Caco-2 (cell line): ENCODE measurements at regions not wholly inside any gene's neighbourhood (a gene's known extent, or its start where the extent isn't known, plus 50 kb on each side); places are given as distances from the start of the nearest gene placed in this dataset.

ENCODE experiments used
- BruUV-seq: library from RNA; stranded (reverse); fragments of 400-500 nt; replicated peaks from 2 replicates; lab custom pipeline; 2021; lab: Mats Ljungman, UMichigan
- CTCF ChIA-PET: fragments of 300-600 bp; sonication (Branson Sonifier 250); formaldehyde crosslinking; loops from one replicate; lab custom pipeline; 2022; ENCODE audit warnings: antibody characterized with exemption; lab: Charles Lee
- POLR2A ChIA-PET: fragments of 300-600 bp; sonication (Branson Sonifier 250); formaldehyde crosslinking; loops from one replicate; lab custom pipeline; 2022; ENCODE audit warnings: antibody characterized with exemption; lab: Charles Lee
- DNase-seq, 2 experiments: peaks; one replicate each; pipeline versions ENCODE4 v3.0.0 to v3.0.0-alpha.2; 2020 to 2022
- H3K27me3 ChIP-seq: replicated peaks from 2 replicates; pipeline ENCODE4 v1.6.0; 2011; ENCODE audit warnings: low read length; ENCODE audit not compliant: control insufficient read depth, insufficient read depth
- H3K36me3 ChIP-seq: 2 replicates; pipeline ENCODE4 v1.5.1; 2011; ENCODE audit warnings: low read length; ENCODE audit not compliant: control insufficient read depth, insufficient read depth
- H3K4me1 ChIP-seq: fragments of 250-450 bp; sonication (Bioruptor Pico); 2 replicates; pipeline ENCODE4 v1.5.1; 2020; ENCODE audit warnings: mild to moderate bottlenecking
- H3K4me3 ChIP-seq: 2 replicates; pipeline ENCODE4 v1.5.1; 2011; ENCODE audit warnings: low read depth, mild to moderate bottlenecking, control low read depth, low read length
- H3K9me3 ChIP-seq: fragments of 250-450 bp; sonication (Bioruptor Pico); 2 replicates; pipeline ENCODE4 v1.5.1; 2020; ENCODE audit warnings: mild to moderate bottlenecking, moderate library complexity
- H3K27ac Mint-ChIP-seq: one replicate; pipeline ENCODE4 v1.8.0; 2022; ENCODE audit warnings: mixed read lengths; ENCODE audit not compliant: unreplicated experiment
- H3K27me3 Mint-ChIP-seq: one replicate; pipeline ENCODE4 v1.8.0; 2022; ENCODE audit warnings: mixed read lengths; ENCODE audit not compliant: insufficient read depth, unreplicated experiment
- H3K36me3 Mint-ChIP-seq: one replicate; pipeline ENCODE4 v1.8.0; 2022; ENCODE audit warnings: mild to moderate bottlenecking, mixed read lengths; ENCODE audit not compliant: insufficient read depth, unreplicated experiment
- H3K4me1 Mint-ChIP-seq: one replicate; pipeline ENCODE4 v1.8.0; 2022; ENCODE audit warnings: low read depth, mixed read lengths; ENCODE audit not compliant: unreplicated experiment
- H3K4me3 Mint-ChIP-seq: one replicate; pipeline ENCODE4 v1.8.0; 2022; ENCODE audit warnings: mild to moderate bottlenecking, moderate library complexity, mixed read lengths; ENCODE audit not compliant: unreplicated experiment
- H3K9me3 Mint-ChIP-seq: one replicate; pipeline ENCODE4 v1.8.0; 2022; ENCODE audit warnings: mixed read lengths; ENCODE audit not compliant: unreplicated experiment
- CTCF ChIP-seq, 2 experiments: fragments of 200-600 bp in 1 of 2; IDR thresholded peaks; 1 replicate in 1 of 2; 2 replicates in 1 of 2; pipeline versions ENCODE4 v1.5.1 to v1.8.0; 2011 to 2022; ENCODE audit warnings: antibody characterized with exemption in 1 of 2, control low read depth in 1 of 2, inconsistent platforms in 1 of 2, low read depth in 1 of 2, low read length in 1 of 2, mild to moderate bottlenecking in 1 of 2, moderate library complexity in 1 of 2; ENCODE audit not compliant: insufficient read depth in 1 of 2, severe bottlenecking in 1 of 2, unreplicated experiment in 1 of 2
- intact Hi-C: fragments of 100-400 bp; cut with micrococcal nuclease; formaldehyde crosslinking; loops from one replicate; pipeline ENCODE4 v1.10.0; 2022; ENCODE audit not compliant: unreplicated experiment

DNA sequence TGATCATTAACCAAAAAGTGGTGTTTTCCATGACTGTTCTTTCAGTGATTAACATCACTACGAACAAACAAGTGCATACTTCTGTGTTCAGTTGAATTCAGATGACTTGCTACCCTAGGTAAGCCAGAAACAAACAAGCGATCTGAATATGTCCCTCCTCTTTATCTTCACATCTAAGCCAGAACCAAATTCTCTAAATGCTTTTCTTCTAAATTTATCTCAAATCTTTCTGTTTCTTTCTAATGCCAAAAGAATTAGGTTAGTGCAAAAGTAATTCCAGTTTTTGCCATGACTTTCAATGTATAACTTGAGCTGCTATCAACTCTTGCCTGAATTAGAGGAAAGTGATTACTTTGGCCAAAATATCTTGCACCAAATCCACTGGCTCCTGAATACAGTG lies 481.2 kb downstream of the COL11A1 start:
- Histone ChIP-seq H3K27me3 (no peaks in the 10 kb centered on the region), H3K4me3 (no peak overlapping the region), H3K4me1 (no peaks in the 10 kb centered on the region), H3K9me3 (no peaks in the 10 kb centered on the region), H3K36me3 (no peaks in the 10 kb centered on the region)
- intact Hi-C loops: loop anchor here (10.0 kb wide), 1 partner anchor 348 kb away; no protein-coding TSS in a partner anchor
- no peak overlapping the region for H3K4me3 Mint-ChIP-seq
- H3K27ac Mint-ChIP-seq: no peak overlapping the region
- ChIA-PET CTCF (no interaction called here), POLR2A (no interaction called here)
- no peaks in the 10 kb centered on the region for H3K9me3 Mint-ChIP-seq
- no peaks in the 10 kb centered on the region for H3K4me1 Mint-ChIP-seq
- no TSS peak for BruUV-seq
- no peaks in the 10 kb centered on the region for H3K36me3 Mint-ChIP-seq
- H3K27me3 Mint-ChIP-seq: no peaks in the 10 kb centered on the region
- no peak for DNase-seq
- no peak for TF ChIP-seq CTCF (IDR thresholded peaks at IDR 0.05; ENCODE audit: insufficient read depth in 1 of 2, low read depth in 1 of 2, low read length in 1 of 2, severe bottlenecking in 1 of 2, unreplicated experiment in 1 of 2)

- no peak overlapping the region for H3K27ac Mint-ChIP-seq
- Histone ChIP-seq H3K27me3 (no peaks in the 10 kb centered on the region), H3K4me3 (no peak overlapping the region), H3K9me3 (no peaks in the 10 kb centered on the region), H3K4me1 (no peaks in the 10 kb centered on the region), H3K36me3 (no peaks in the 10 kb centered on the region)
- TF ChIP-seq CTCF (IDR thresholded peaks at IDR 0.05; ENCODE audit: insufficient read depth in 1 of 2, low read depth in 1 of 2, low read length in 1 of 2, severe bottlenecking in 1 of 2, unreplicated experiment in 1 of 2): no peak
- no peaks in the 10 kb centered on the region for H3K36me3 Mint-ChIP-seq
- BruUV-seq: no TSS peak
- CTCF ChIA-PET: interaction anchor here (0.6 kb wide), 1 partner anchor 868 kb away, joined by 5 read pairs; no protein-coding TSS in a partner anchor
- intact Hi-C loops: no loop called here
- POLR2A ChIA-PET: no interaction called here
- no peaks in the 10 kb centered on the region for H3K9me3 Mint-ChIP-seq
- no peaks in the 10 kb centered on the region for H3K4me1 Mint-ChIP-seq
- no peaks in the 10 kb centered on the region for H3K27me3 Mint-ChIP-seq
- H3K4me3 Mint-ChIP-seq: no peak overlapping the region
- no peak for DNase-seq
These were observed 492.4 kb downstream of the COL11A1 start for GRCh38 chr1:102615896-102616295.

- no peaks in the 10 kb centered on the region for H3K9me3 ChIP-seq
- no peak for DNase-seq
- Mint-ChIP-seq H3K9me3 (no peaks in the 10 kb centered on the region), H3K36me3 (no peaks in the 10 kb centered on the region), H3K27ac (no peak overlapping the region), H3K4me3 (no peak overlapping the region), H3K4me1 (no peaks in the 10 kb centered on the region), H3K27me3 (no peaks in the 10 kb centered on the region)
- no TSS peak for BruUV-seq
- intact Hi-C loops: no loop called here
- ChIA-PET CTCF (no interaction called here), POLR2A (no interaction called here)
- H3K36me3 ChIP-seq: no peaks in the 10 kb centered on the region
- H3K4me1 ChIP-seq: no peaks in the 10 kb centered on the region
- H3K4me3 ChIP-seq: no peak overlapping the region
- TF ChIP-seq CTCF (IDR thresholded peaks at IDR 0.05; ENCODE audit: insufficient read depth in 1 of 2, low read depth in 1 of 2, low read length in 1 of 2, severe bottlenecking in 1 of 2, unreplicated experiment in 1 of 2): no peak
- H3K27me3 ChIP-seq: no peaks in the 10 kb centered on the region
These were observed 513.2 kb downstream of the COL11A1 start for GRCh38 chr1:102595106-102595505.
